ENCODE measurements at regions not wholly inside any gene's neighbourhood (a gene's known extent, or its start where the extent isn't known, plus 50 kb on each side); places are given as distances from the start of the nearest gene placed in this dataset.

- TF ChIP-seq, protein P1, sequence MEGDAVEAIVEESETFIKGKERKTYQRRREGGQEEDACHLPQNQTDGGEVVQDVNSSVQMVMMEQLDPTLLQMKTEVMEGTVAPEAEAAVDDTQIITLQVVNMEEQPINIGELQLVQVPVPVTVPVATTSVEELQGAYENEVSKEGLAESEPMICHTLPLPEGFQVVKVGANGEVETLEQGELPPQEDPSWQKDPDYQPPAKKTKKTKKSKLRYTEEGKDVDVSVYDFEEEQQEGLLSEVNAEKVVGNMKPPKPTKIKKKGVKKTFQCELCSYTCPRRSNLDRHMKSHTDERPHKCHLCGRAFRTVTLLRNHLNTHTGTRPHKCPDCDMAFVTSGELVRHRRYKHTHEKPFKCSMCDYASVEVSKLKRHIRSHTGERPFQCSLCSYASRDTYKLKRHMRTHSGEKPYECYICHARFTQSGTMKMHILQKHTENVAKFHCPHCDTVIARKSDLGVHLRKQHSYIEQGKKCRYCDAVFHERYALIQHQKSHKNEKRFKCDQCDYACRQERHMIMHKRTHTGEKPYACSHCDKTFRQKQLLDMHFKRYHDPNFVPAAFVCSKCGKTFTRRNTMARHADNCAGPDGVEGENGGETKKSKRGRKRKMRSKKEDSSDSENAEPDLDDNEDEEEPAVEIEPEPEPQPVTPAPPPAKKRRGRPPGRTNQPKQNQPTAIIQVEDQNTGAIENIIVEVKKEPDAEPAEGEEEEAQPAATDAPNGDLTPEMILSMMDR (IDR thresholded peaks at IDR 0.05; ENCODE audit: low read depth, low read length), result no peak
- DNase-seq (ENCODE audit: low read depth, low spot score), result no peak
- no peak overlapping the region for H3K4me3 ChIP-seq (ENCODE audit: low read depth, low read length)
- in situ Hi-C loops (cut with HindIII; ENCODE audit: low sequenced_read_pairs), result no loop called here
Observed at GRCh38 chr1:38128511-38128910, 81.9 kb upstream of the POU3F1 start.

DNA sequence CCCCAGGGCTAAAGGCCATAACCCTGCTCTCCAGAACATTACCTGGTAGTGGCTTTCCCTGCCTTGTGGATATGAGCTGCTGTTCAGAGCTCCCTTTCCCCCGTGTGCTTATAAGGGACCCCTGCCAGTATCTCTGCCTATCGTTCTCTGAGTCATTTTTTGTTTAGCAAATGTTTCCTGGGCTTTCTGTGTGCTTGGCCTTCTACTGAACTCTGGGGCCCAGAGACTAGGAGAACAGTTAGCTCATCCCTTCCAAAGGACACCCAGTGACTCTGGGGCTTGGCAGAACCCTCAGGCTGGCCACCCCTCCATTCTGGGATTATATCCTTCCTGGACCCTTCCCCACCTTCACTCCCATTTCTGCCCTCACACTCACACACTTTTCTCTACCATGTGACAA is 80.8 kb upstream of the POU3F1 start:
- no peak overlapping the region for H3K4me3 ChIP-seq (ENCODE audit: low read depth, low read length)
- peak; percentile 36 for DNase-seq (ENCODE audit: low read depth, low spot score)
- TF ChIP-seq, protein P1 (IDR thresholded peaks at IDR 0.05; ENCODE audit: low read depth, low read length), result no peak
- in situ Hi-C loops (cut with HindIII; ENCODE audit: low sequenced_read_pairs), result no loop called here

GRCh38 chr1:38126970-38127369 is 80.4 kb upstream of the POU3F1 start:
- in situ Hi-C loops (cut with HindIII; ENCODE audit: low sequenced_read_pairs), result no loop called here
- TF ChIP-seq, protein P1 (IDR thresholded peaks at IDR 0.05; ENCODE audit: low read depth, low read length), result no peak
- no peak for DNase-seq (ENCODE audit: low read depth, low spot score)
- H3K4me3 ChIP-seq (ENCODE audit: low read depth, low read length), result no peak overlapping the region

DNA sequence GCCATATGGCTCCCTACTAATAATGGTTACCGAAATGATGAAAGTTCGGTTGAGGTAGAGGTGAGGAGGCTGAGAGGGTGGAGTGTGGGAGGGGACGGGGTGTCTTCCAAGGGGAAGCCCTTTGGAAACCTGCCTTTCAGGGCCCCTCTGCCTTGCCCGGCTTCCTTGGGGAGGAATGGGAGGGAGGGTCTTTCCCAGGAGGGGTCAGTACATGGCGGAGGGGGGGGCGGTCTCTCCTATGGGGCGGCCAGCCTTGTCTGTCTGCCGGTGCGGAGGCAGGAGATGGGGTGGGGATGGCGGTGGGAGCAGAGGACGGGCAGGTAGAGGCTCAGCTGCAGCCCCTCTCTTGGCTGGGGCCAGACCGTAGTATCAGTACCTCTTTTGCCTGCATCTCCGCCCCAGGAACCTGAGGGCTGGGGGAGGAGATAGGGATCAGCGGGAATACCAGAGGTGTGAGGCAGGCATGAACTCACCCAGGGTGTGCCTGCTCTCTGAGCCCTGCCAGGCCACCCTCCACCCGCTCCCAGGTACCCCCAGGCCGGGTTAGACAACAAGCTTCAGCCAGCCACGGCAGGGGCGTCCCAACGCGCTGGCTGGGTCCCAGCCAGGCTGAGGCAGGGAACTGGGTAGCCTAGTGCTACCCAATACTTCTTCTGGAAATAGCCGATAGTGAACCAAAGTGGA is 79.4 kb upstream of the POU3F1 start:
- TF ChIP-seq, protein P1 (IDR thresholded peaks at IDR 0.05; ENCODE audit: low read depth, low read length), result no peak
- H3K4me3 ChIP-seq (ENCODE audit: low read depth, low read length), result no peak overlapping the region
- DNase-seq (ENCODE audit: low read depth, low spot score), result no peak
- in situ Hi-C loops (cut with HindIII; ENCODE audit: low sequenced_read_pairs), result no loop called here

GRCh38 chr1:38125016-38125415 is 78.4 kb upstream of the POU3F1 start:
- TF ChIP-seq, protein P1 (IDR thresholded peaks at IDR 0.05; ENCODE audit: low read depth, low read length), result no peak
- in situ Hi-C loops (cut with HindIII; ENCODE audit: low sequenced_read_pairs), result no loop called here
- H3K4me3 ChIP-seq (ENCODE audit: low read depth, low read length), result no peak overlapping the region
- no peak for DNase-seq (ENCODE audit: low read depth, low spot score)

- in situ Hi-C loops (cut with HindIII; ENCODE audit: low sequenced_read_pairs), result no loop called here
- no peak for DNase-seq (ENCODE audit: low read depth, low spot score)
- TF ChIP-seq, protein P1 (IDR thresholded peaks at IDR 0.05; ENCODE audit: low read depth, low read length), result no peak
- no peak overlapping the region for H3K4me3 ChIP-seq (ENCODE audit: low read depth, low read length)
Observed at GRCh38 chr1:38123356-38124135, 77.0 kb upstream of the POU3F1 start.

Data from astrocyte of the spinal cord (primary cell).